GM23338 (cell line): ENCODE measurements at regions not wholly inside any gene's neighbourhood (a gene's known extent, or its start where the extent isn't known, plus 50 kb on each side); places are given as distances from the start of the nearest gene placed in this dataset.
A peak's percentile ranks its signal among the peaks of the same experiment; 100 is the strongest.

Experiments used
- ATAC-seq: fragments of 200-7000 bp; cut with Tn5 transposase; 3 replicates; pipeline ENCODE4 v1.9.1; 2020
- DNase-seq: peaks from one replicate; pipeline ENCODE4 v3.0.0-alpha.2; 2015; ENCODE audit warnings: low spot score
- H2AFZ ChIP-seq: fragments of 200-600 bp; sonication (generic); 2 replicates; pipeline ENCODE4 v1.8.0; 2016; ENCODE audit warnings: antibody characterized with exemption, mild to moderate bottlenecking, moderate library complexity
- H3F3A ChIP-seq: fragments of 200-600 bp; sonication (generic); replicated peaks from 2 replicates; pipeline ENCODE4 v1.8.0; 2017; ENCODE audit warnings: antibody characterized with exemption, mixed run types, low read depth
- H3K27ac ChIP-seq: fragments of 200-600 bp; sonication (generic); 2 replicates; pipeline ENCODE4 v1.6.1; 2016; ENCODE audit warnings: low read depth
- H3K27me3 ChIP-seq: fragments of 200-600 bp; sonication (generic); 2 replicates; pipeline ENCODE4 v1.8.0; 2016; ENCODE audit warnings: mild to moderate bottlenecking, mixed run types, moderate library complexity; ENCODE audit not compliant: insufficient read depth
- H3K36me3 ChIP-seq: fragments of 200-600 bp; sonication (generic); 2 replicates; pipeline ENCODE4 v1.8.0; 2016; ENCODE audit warnings: mild to moderate bottlenecking; ENCODE audit not compliant: insufficient read depth
- H3K4me1 ChIP-seq: fragments of 200-600 bp; sonication (generic); 2 replicates; pipeline ENCODE4 v1.8.0; 2016; ENCODE audit warnings: mild to moderate bottlenecking, moderate library complexity; ENCODE audit not compliant: insufficient read depth
- H3K4me2 ChIP-seq: fragments of 200-600 bp; sonication (generic); 2 replicates; pipeline ENCODE4 v1.7.1; 2017; ENCODE audit warnings: mixed run types
- H3K4me3 ChIP-seq: fragments of 200-600 bp; sonication (generic); 2 replicates; pipeline ENCODE4 v1.6.1; 2016; ENCODE audit warnings: mixed run types
- H3K79me2 ChIP-seq: fragments of 200-600 bp; sonication (generic); replicated peaks from 2 replicates; pipeline ENCODE4 v1.8.0; 2017; ENCODE audit warnings: mild to moderate bottlenecking; ENCODE audit not compliant: insufficient read depth
- H3K9me2 ChIP-seq: fragments of 200-600 bp; sonication (generic); 2 replicates; pipeline ENCODE4 v1.8.0; 2017; ENCODE audit not compliant: insufficient read depth
- H4K20me1 ChIP-seq: fragments of 200-600 bp; sonication (generic); replicated peaks from 2 replicates; pipeline ENCODE4 v1.8.0; 2017; ENCODE audit warnings: mild to moderate bottlenecking; ENCODE audit not compliant: insufficient read depth
- H3K27ac Mint-ChIP-seq: 2 replicates; pipeline ENCODE4 v1.8.0; 2020; ENCODE audit warnings: inconsistent platforms, mild to moderate bottlenecking, moderate library complexity, mixed read lengths
- H3K27me3 Mint-ChIP-seq: 3 replicates; pipeline ENCODE4 v1.8.0; 2022; ENCODE audit warnings: low read depth, mild to moderate bottlenecking, moderate library complexity, mixed read lengths, inconsistent platforms; ENCODE audit not compliant: insufficient read depth, poor library complexity
- H3K36me3 Mint-ChIP-seq: 3 replicates; pipeline ENCODE4 v1.8.0; 2021; ENCODE audit warnings: low read depth, mild to moderate bottlenecking, inconsistent platforms, moderate library complexity, mixed read lengths
- H3K4me1 Mint-ChIP-seq: 3 replicates; pipeline ENCODE4 v1.8.0; 2020; ENCODE audit warnings: mild to moderate bottlenecking, inconsistent platforms, mixed read lengths
- H3K4me3 Mint-ChIP-seq: 3 replicates; pipeline ENCODE4 v1.8.0; 2021; ENCODE audit warnings: moderate library complexity, mild to moderate bottlenecking, inconsistent platforms, mixed read lengths
- H3K9me3 Mint-ChIP-seq: 3 replicates; pipeline ENCODE4 v1.8.0; 2020; ENCODE audit warnings: moderate library complexity, mild to moderate bottlenecking, inconsistent platforms, mixed read lengths
- CREB1 ChIP-seq: fragments of 250-450 bp; sonication (Bioruptor Pico); IDR thresholded peaks from 2 replicates; pipeline ENCODE4 v1.5.0; 2020; ENCODE audit warnings: low read depth, mild to moderate bottlenecking, moderate library complexity
- EZH2 ChIP-seq: fragments of 200-600 bp; sonication (generic); IDR thresholded peaks from one replicate; pipeline ENCODE4 v1.8.0; 2017; ENCODE audit warnings: antibody characterized with exemption, mild to moderate bottlenecking, low read depth; ENCODE audit not compliant: unreplicated experiment
- EZH2phosphoT487 ChIP-seq: fragments of 200-600 bp; sonication (generic); IDR thresholded peaks from one replicate; pipeline ENCODE4 v1.8.1; 2018; ENCODE audit warnings: antibody characterized with exemption; ENCODE audit not compliant: unreplicated experiment
- JUNB ChIP-seq: IDR thresholded peaks from one replicate; pipeline ENCODE4 v1.6.1; 2016; ENCODE audit warnings: antibody characterized with exemption; ENCODE audit not compliant: unreplicated experiment
- POLR2AphosphoS5 ChIP-seq: IDR thresholded peaks from 2 replicates; pipeline ENCODE4 v1.6.1; 2016; ENCODE audit warnings: antibody characterized with exemption, low read depth
- STAT1 ChIP-seq: IDR thresholded peaks from one replicate; pipeline ENCODE4 v1.6.1; 2016; ENCODE audit warnings: antibody characterized with exemption; ENCODE audit not compliant: unreplicated experiment
- ZNF114 ChIP-seq: fragments of 250-450 bp; sonication (Bioruptor Pico); IDR thresholded peaks from 2 replicates; pipeline ENCODE4 v1.5.0; 2020; ENCODE audit warnings: mild to moderate bottlenecking, moderate library complexity
- ZNF331 ChIP-seq: fragments of 250-450 bp; sonication (Bioruptor Pico); IDR thresholded peaks from 2 replicates; pipeline ENCODE4 v1.5.0; 2020; ENCODE audit warnings: low read depth, mild to moderate bottlenecking, moderate library complexity
- TF ChIP-seq, protein P1 (sequence below): fragments of 250-450 bp; sonication (Bioruptor Pico); IDR thresholded peaks from 2 replicates; pipeline ENCODE4 v1.5.0; 2020; ENCODE audit warnings: mild to moderate bottlenecking, moderate library complexity

DNA sequence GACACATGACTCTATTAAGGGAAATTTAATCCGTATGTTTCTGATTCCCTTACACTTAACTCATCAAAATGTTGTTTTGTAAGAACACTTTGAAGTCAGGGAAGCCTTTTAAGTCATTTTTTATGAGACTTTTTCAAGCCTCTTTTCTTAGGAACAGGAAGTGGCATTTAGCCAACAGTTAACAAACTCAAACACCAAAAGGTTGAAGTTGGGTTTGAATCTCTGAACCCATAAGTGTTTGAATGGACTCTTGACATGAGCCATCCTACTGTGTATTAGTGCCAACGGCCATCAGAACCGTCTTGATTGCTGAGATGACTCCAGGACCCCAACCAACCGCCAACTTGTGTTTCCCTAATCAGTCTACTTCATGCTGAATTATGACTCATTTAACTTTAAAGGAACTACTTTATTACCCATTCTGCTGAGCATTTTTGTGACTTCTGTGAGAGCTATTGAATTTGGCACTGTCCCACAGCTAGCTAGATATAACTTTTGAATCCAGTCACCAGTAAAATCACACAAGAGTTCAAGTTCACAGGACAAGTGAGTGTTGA, 209.1 kb upstream of the FAT1 start:
- Mint-ChIP-seq H3K4me1 (no peaks in the 10 kb centered on the region; the same call in 2 of the 3 replicates), H3K9me3 (peaks cover 10% of the 10 kb centered on the region; the same call in 2 of the 3 replicates), H3K36me3 (no peaks in the 10 kb centered on the region), H3K4me3 (no peak overlapping the region), H3K27me3 (no peaks in the 10 kb centered on the region), H3K27ac (no peak overlapping the region)
- ATAC-seq (no peak), DNase-seq (no peak)
- Histone ChIP-seq H3K4me2 (no peak overlapping the region), H3K27me3 (no peaks in the 10 kb centered on the region), H4K20me1 (no peaks in the 10 kb centered on the region), H2AFZ (no peak overlapping the region), H3K27ac (no peak overlapping the region), H3K4me1 (no peaks in the 10 kb centered on the region), H3K9me2 (no peaks in the 10 kb centered on the region), H3K4me3 (no peak overlapping the region), H3F3A (no peaks in the 10 kb centered on the region), H3K79me2 (no peaks in the 10 kb centered on the region), H3K36me3 (no peaks in the 10 kb centered on the region)
- TF ChIP-seq CREB1 (CRISPR knock-in tag) = no peak
- TF ChIP-seq, protein P1, sequence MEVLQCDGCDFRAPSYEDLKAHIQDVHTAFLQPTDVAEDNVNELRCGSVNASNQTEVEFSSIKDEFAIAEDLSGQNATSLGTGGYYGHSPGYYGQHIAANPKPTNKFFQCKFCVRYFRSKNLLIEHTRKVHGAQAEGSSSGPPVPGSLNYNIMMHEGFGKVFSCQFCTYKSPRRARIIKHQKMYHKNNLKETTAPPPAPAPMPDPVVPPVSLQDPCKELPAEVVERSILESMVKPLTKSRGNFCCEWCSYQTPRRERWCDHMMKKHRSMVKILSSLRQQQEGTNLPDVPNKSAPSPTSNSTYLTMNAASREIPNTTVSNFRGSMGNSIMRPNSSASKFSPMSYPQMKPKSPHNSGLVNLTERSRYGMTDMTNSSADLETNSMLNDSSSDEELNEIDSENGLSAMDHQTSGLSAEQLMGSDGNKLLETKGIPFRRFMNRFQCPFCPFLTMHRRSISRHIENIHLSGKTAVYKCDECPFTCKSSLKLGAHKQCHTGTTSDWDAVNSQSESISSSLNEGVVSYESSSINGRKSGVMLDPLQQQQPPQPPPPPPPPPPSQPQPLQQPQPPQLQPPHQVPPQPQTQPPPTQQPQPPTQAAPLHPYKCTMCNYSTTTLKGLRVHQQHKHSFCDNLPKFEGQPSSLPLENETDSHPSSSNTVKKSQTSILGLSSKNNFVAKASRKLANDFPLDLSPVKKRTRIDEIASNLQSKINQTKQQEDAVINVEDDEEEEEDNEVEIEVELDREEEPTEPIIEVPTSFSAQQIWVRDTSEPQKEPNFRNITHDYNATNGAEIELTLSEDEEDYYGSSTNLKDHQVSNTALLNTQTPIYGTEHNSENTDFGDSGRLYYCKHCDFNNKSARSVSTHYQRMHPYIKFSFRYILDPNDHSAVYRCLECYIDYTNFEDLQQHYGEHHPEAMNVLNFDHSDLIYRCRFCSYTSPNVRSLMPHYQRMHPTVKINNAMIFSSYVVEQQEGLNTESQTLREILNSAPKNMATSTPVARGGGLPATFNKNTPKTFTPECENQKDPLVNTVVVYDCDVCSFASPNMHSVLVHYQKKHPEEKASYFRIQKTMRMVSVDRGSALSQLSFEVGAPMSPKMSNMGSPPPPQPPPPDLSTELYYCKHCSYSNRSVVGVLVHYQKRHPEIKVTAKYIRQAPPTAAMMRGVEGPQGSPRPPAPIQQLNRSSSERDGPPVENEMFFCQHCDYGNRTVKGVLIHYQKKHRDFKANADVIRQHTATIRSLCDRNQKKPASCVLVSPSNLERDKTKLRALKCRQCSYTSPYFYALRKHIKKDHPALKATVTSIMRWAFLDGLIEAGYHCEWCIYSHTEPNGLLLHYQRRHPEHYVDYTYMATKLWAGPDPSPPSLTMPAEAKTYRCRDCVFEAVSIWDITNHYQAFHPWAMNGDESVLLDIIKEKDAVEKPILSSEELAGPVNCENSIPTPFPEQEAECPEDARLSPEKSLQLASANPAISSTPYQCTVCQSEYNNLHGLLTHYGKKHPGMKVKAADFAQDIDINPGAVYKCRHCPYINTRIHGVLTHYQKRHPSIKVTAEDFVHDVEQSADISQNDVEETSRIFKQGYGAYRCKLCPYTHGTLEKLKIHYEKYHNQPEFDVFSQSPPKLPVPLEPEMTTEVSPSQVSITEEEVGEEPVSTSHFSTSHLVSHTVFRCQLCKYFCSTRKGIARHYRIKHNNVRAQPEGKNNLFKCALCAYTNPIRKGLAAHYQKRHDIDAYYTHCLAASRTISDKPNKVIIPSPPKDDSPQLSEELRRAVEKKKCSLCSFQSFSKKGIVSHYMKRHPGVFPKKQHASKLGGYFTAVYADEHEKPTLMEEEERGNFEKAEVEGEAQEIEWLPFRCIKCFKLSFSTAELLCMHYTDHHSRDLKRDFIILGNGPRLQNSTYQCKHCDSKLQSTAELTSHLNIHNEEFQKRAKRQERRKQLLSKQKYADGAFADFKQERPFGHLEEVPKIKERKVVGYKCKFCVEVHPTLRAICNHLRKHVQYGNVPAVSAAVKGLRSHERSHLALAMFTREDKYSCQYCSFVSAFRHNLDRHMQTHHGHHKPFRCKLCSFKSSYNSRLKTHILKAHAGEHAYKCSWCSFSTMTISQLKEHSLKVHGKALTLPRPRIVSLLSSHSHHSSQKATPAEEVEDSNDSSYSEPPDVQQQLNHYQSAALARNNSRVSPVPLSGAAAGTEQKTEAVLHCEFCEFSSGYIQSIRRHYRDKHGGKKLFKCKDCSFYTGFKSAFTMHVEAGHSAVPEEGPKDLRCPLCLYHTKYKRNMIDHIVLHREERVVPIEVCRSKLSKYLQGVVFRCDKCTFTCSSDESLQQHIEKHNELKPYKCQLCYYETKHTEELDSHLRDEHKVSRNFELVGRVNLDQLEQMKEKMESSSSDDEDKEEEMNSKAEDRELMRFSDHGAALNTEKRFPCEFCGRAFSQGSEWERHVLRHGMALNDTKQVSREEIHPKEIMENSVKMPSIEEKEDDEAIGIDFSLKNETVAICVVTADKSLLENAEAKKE = no peak
- TF ChIP-seq JUNB = no peak
- no peak for TF ChIP-seq EZH2phosphoT487
- TF ChIP-seq ZNF114 (CRISPR knock-in tag) = no peak
- TF ChIP-seq ZNF331 (CRISPR knock-in tag) = no peak
- no peak for TF ChIP-seq POLR2AphosphoS5

DNA sequence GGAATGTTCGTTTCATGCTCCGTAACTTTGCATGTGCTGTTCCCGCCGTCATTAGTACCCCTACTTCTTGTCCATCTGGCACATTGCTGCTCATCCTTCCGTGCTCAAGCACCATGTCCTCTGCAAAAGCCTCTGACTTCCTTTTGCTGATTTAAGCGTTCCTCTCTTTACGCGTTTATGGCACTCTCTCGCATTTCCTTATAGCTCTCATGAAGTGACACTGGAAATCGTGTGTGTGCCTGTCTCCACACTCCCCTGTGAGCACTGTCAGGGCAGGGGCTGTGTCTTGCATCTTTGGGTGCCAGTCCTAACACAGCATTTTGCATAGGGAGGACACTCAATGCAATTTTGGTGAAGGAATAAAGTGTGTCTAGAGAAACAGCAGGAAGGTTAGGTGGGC, 210.6 kb upstream of the FAT1 start:
- H3K9me3 Mint-ChIP-seq = peaks cover 8% of the 10 kb centered on the region; the same call in 2 of the 3 replicates
- no peak for TF ChIP-seq STAT1
- no peak for TF ChIP-seq EZH2
- TF ChIP-seq CREB1 (CRISPR knock-in tag) = no peak
- no peak for TF ChIP-seq POLR2AphosphoS5
- peaks cover 4% of the 10 kb centered on the region for H3K4me1 Mint-ChIP-seq
- Histone ChIP-seq H3F3A (no peaks in the 10 kb centered on the region), H3K27me3 (no peaks in the 10 kb centered on the region), H3K9me2 (no peaks in the 10 kb centered on the region), H4K20me1 (no peaks in the 10 kb centered on the region), H3K79me2 (no peaks in the 10 kb centered on the region), H3K36me3 (no peaks in the 10 kb centered on the region), H3K4me1 (0 out of 2 replicates have a peak, but pooled peaks cover 4% of the 10 kb centered on the region), H3K4me2 (no peak overlapping the region), H3K27ac (no peak overlapping the region), H3K4me3 (no peak overlapping the region), H2AFZ (0 out of 2 replicates have a peak overlapping the region, but pooled peaks have one; percentile 52)
- H3K4me3 Mint-ChIP-seq = no peak overlapping the region
- ATAC-seq (no peak), DNase-seq (no peak)
- no peaks in the 10 kb centered on the region for H3K27me3 Mint-ChIP-seq
- no peak overlapping the region for H3K27ac Mint-ChIP-seq
- no peaks in the 10 kb centered on the region for H3K36me3 Mint-ChIP-seq
